ENCODE measurements at regions not wholly inside any gene's neighbourhood (a gene's known extent, or its start where the extent isn't known, plus 50 kb on each side); places are given as distances from the start of the nearest gene placed in this dataset.

- no peak overlapping the region for H3K27ac ChIP-seq (ENCODE audit: low read depth in 2 of 2, low read length in 1 of 2)
- no peak overlapping the region for H3K4me2 ChIP-seq
- no peaks in the 10 kb centered on the region for H3K79me2 ChIP-seq (ENCODE audit: insufficient read depth)
- no peaks in the 10 kb centered on the region for H4K20me1 ChIP-seq (ENCODE audit: insufficient read depth)
- no peaks in the 10 kb centered on the region for H3K27me3 ChIP-seq (ENCODE audit: insufficient read depth)
- H3K4me3 ChIP-seq (ENCODE audit: low read depth in 2 of 2, low read length in 1 of 2), result no peak overlapping the region
- TF ChIP-seq, protein P1, sequence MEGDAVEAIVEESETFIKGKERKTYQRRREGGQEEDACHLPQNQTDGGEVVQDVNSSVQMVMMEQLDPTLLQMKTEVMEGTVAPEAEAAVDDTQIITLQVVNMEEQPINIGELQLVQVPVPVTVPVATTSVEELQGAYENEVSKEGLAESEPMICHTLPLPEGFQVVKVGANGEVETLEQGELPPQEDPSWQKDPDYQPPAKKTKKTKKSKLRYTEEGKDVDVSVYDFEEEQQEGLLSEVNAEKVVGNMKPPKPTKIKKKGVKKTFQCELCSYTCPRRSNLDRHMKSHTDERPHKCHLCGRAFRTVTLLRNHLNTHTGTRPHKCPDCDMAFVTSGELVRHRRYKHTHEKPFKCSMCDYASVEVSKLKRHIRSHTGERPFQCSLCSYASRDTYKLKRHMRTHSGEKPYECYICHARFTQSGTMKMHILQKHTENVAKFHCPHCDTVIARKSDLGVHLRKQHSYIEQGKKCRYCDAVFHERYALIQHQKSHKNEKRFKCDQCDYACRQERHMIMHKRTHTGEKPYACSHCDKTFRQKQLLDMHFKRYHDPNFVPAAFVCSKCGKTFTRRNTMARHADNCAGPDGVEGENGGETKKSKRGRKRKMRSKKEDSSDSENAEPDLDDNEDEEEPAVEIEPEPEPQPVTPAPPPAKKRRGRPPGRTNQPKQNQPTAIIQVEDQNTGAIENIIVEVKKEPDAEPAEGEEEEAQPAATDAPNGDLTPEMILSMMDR (IDR thresholded peaks at IDR 0.05), result no peak
- TF ChIP-seq TEAD4 (IDR thresholded peaks at IDR 0.05; ENCODE audit: borderline replicate concordance, insufficient read depth), result no peak
- DNase-seq, result no peak
- no peaks in the 10 kb centered on the region for H3K36me3 ChIP-seq (replicated peaks in 1 of 2; ENCODE audit: control insufficient read depth in 1 of 2, insufficient read depth in 2 of 2, low read length in 1 of 2)
- H3K9me3 ChIP-seq, result no peaks in the 10 kb centered on the region
- POLR2A ChIA-PET, result no interaction called here
- no peak overlapping the region for H2AFZ ChIP-seq (ENCODE audit: low read depth)
- no peaks in the 10 kb centered on the region for H3F3A ChIP-seq (replicated peaks; ENCODE audit: insufficient read depth)
- CTCF ChIA-PET, result no interaction called here
- 47% methylated on average over 5 of the region's 5 CpGs for WGBS (ENCODE audit: low lambda C conversion rate)
- H3K9ac ChIP-seq, result no peak overlapping the region
- H3K9me2 ChIP-seq, result no peaks in the 10 kb centered on the region
- no peaks in the 10 kb centered on the region for H3K4me1 ChIP-seq (ENCODE audit: control insufficient read depth in 1 of 2, insufficient read depth in 2 of 2, low read depth in 1 of 2, low read length in 1 of 2)
Measured at GRCh38 chr6:104365451-104366234, 494.1 kb downstream of the HACE1 start.

GRCh38 chr6:104357928-104358327 is 501.8 kb downstream of the HACE1 start:
- H3K9me2 ChIP-seq, result no peaks in the 10 kb centered on the region
- H3K36me3 ChIP-seq (replicated peaks in 1 of 2; ENCODE audit: control insufficient read depth in 1 of 2, insufficient read depth in 2 of 2, low read length in 1 of 2), result no peaks in the 10 kb centered on the region
- no peaks in the 10 kb centered on the region for H4K20me1 ChIP-seq (ENCODE audit: insufficient read depth)
- no peaks in the 10 kb centered on the region for H3K27me3 ChIP-seq (ENCODE audit: insufficient read depth)
- no peak overlapping the region for H3K9ac ChIP-seq
- no peak for DNase-seq
- no peaks in the 10 kb centered on the region; a peak in 1 of 4 replicates for H3K4me1 ChIP-seq (ENCODE audit: control insufficient read depth in 1 of 2, insufficient read depth in 2 of 2, low read depth in 1 of 2, low read length in 1 of 2)
- 75% methylated on average over 3 of the region's 3 CpGs for WGBS (ENCODE audit: low lambda C conversion rate)
- no peak overlapping the region for H3K27ac ChIP-seq (ENCODE audit: low read depth in 2 of 2, low read length in 1 of 2)
- POLR2A ChIA-PET, result no interaction called here
- H3K79me2 ChIP-seq (ENCODE audit: insufficient read depth), result no peaks in the 10 kb centered on the region
- no peak overlapping the region for H3K4me2 ChIP-seq
- no peak overlapping the region for H3K4me3 ChIP-seq (ENCODE audit: low read depth in 2 of 2, low read length in 1 of 2)
- no peaks in the 10 kb centered on the region for H3K9me3 ChIP-seq
- TF ChIP-seq RCOR1 (IDR thresholded peaks at IDR 0.05; ENCODE audit: low read length), result no peak
- TF ChIP-seq RAD21 (IDR thresholded peaks at IDR 0.05; ENCODE audit: low read length), result no peak
- TF ChIP-seq ELF1 (IDR thresholded peaks at IDR 0.05), result no peak
- TF ChIP-seq RXRA (IDR thresholded peaks at IDR 0.05; ENCODE audit: borderline replicate concordance, low read depth), result no peak
- TF ChIP-seq YY1 (IDR thresholded peaks at IDR 0.05; ENCODE audit: low read depth), result no peak
- no peak for TF ChIP-seq FOSL2 (IDR thresholded peaks at IDR 0.05; ENCODE audit: borderline replicate concordance, low read depth)
- TF ChIP-seq JUND (IDR thresholded peaks at IDR 0.05), result no peak
- no peak overlapping the region for H2AFZ ChIP-seq (ENCODE audit: low read depth)
- no peaks in the 10 kb centered on the region for H3F3A ChIP-seq (replicated peaks; ENCODE audit: insufficient read depth)
- CTCF ChIA-PET, result interaction anchor here (0.6 to 0.9 kb wide), 2 partner anchors 12 to 1778 kb away, joined by 3 read pairs; no protein-coding TSS in a partner anchor

DNA sequence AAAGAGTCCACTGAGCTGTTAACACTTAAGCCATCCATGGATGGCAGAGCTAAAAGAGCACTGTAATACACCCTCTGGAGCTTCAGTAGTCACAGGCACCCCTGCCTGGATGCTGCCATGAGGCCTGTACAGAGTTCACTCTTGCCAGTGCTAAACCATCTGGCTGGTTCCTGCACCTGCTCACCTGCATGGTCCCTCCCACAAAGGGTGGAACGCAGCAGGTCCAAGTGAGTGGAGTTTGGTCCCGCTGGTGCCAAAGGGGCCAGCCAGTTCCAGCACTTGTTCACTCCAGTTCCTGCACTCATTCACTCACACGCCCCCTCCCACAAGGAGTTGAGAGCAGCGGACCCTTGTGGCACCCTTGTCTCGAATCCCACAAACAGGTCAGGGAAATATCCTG is 503.5 kb downstream of the HACE1 start:
- Histone ChIP-seq H3K9ac (no peak overlapping the region), H3K4me3 (ENCODE audit: low read depth in 2 of 2, low read length in 1 of 2) (no peak overlapping the region), H3K27ac (ENCODE audit: low read depth in 2 of 2, low read length in 1 of 2) (no peak overlapping the region), H3K9me3 (no peaks in the 10 kb centered on the region), H3K9me2 (no peaks in the 10 kb centered on the region), H3K27me3 (ENCODE audit: insufficient read depth) (no peaks in the 10 kb centered on the region), H3F3A (replicated peaks; ENCODE audit: insufficient read depth) (no peaks in the 10 kb centered on the region), H3K4me2 (no peak overlapping the region), H4K20me1 (ENCODE audit: insufficient read depth) (no peaks in the 10 kb centered on the region), H3K36me3 (replicated peaks in 1 of 2; ENCODE audit: control insufficient read depth in 1 of 2, insufficient read depth in 2 of 2, low read length in 1 of 2) (no peaks in the 10 kb centered on the region), H3K79me2 (ENCODE audit: insufficient read depth) (no peaks in the 10 kb centered on the region), H2AFZ (ENCODE audit: low read depth) (no peak overlapping the region), H3K4me1 (ENCODE audit: control insufficient read depth in 1 of 2, insufficient read depth in 2 of 2, low read depth in 1 of 2, low read length in 1 of 2) (no peaks in the 10 kb centered on the region; a peak in 1 of 4 replicates)
- ChIA-PET CTCF (no interaction called here), POLR2A (no interaction called here)
- 47% methylated on average over 5 of the region's 5 CpGs for WGBS (ENCODE audit: low lambda C conversion rate)
- DNase-seq, result no peak
- no peak for TF ChIP-seq RAD21 (IDR thresholded peaks at IDR 0.05; ENCODE audit: low read length)
- TF ChIP-seq CHD2 (IDR thresholded peaks at IDR 0.05; ENCODE audit: low read length, partially characterized antibody), result no peak
- TF ChIP-seq EP300 (IDR thresholded peaks at IDR 0.05; ENCODE audit: borderline replicate concordance in 1 of 2, low read depth in 1 of 2, low read length in 1 of 2), result no peak
- TF ChIP-seq, protein P1 (IDR thresholded peaks at IDR 0.05), result no peak
- TF ChIP-seq MEF2A (IDR thresholded peaks at IDR 0.05; ENCODE audit: borderline replicate concordance, low read depth), result no peak
- TF ChIP-seq SIN3A (IDR thresholded peaks at IDR 0.05; ENCODE audit: borderline replicate concordance, low read depth, low read length), result no peak
- TF ChIP-seq YY1 (IDR thresholded peaks at IDR 0.05; ENCODE audit: low read depth), result no peak
- TF ChIP-seq, protein P2, sequence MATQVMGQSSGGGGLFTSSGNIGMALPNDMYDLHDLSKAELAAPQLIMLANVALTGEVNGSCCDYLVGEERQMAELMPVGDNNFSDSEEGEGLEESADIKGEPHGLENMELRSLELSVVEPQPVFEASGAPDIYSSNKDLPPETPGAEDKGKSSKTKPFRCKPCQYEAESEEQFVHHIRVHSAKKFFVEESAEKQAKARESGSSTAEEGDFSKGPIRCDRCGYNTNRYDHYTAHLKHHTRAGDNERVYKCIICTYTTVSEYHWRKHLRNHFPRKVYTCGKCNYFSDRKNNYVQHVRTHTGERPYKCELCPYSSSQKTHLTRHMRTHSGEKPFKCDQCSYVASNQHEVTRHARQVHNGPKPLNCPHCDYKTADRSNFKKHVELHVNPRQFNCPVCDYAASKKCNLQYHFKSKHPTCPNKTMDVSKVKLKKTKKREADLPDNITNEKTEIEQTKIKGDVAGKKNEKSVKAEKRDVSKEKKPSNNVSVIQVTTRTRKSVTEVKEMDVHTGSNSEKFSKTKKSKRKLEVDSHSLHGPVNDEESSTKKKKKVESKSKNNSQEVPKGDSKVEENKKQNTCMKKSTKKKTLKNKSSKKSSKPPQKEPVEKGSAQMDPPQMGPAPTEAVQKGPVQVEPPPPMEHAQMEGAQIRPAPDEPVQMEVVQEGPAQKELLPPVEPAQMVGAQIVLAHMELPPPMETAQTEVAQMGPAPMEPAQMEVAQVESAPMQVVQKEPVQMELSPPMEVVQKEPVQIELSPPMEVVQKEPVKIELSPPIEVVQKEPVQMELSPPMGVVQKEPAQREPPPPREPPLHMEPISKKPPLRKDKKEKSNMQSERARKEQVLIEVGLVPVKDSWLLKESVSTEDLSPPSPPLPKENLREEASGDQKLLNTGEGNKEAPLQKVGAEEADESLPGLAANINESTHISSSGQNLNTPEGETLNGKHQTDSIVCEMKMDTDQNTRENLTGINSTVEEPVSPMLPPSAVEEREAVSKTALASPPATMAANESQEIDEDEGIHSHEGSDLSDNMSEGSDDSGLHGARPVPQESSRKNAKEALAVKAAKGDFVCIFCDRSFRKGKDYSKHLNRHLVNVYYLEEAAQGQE (IDR thresholded peaks at IDR 0.05; ENCODE audit: low read depth, low read length), result no peak
